ENCODE measurements at regions not wholly inside any gene's neighbourhood (a gene's known extent, or its start where the extent isn't known, plus 50 kb on each side); places are given as distances from the start of the nearest gene placed in this dataset.

DNA sequence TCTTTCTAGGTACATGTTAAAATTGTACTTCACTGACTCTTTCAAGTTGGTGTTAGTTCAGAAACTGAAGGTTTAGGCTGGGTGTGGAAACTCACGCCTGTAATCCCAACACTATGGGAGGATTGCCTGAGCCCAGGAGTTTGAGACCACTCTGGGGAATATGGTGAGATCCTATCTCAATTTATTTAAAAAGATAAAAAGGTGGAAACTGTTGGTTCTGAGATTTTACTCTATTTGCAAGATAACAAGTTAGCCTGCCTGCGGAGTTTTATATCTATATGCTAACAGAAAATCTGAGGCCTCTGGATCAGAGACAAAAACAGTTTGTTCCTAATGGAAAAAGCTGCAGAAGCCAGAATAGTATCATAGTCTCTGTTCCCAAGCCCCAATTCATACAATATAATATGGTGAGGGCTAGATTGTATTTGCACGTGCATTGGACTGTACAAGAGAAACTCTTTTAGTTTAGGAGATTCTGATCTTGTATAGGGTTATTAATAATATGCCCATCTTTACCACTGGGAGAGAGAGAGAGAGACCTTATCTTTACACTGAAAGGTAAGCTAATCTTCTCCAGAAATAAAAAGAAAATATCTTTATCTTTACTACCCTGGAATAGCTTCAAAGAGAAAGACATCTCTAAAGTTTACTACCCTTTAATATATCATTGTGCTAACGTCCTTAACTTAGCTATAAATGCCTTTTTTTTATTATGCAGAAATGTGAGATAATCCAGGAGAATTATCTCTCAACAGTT, 1267.6 kb downstream of the OTOL1 start:
- H3K27me3 ChIP-seq (replicated peaks; ENCODE audit: control insufficient read depth, insufficient read depth, low read length), result no peaks in the 10 kb centered on the region
- ChIA-PET POLR2A (no interaction called here), CTCF (no interaction called here)
- H3K36me3 Mint-ChIP-seq (ENCODE audit: insufficient read depth, unreplicated experiment), result no peaks in the 10 kb centered on the region
- H3K27ac Mint-ChIP-seq (ENCODE audit: unreplicated experiment), result no peak overlapping the region
- no peaks in the 10 kb centered on the region for H3K27me3 Mint-ChIP-seq (ENCODE audit: insufficient read depth, unreplicated experiment)
- no peak overlapping the region for H3K4me3 ChIP-seq (ENCODE audit: low read depth, low read length)
- no peaks in the 10 kb centered on the region for H3K4me1 ChIP-seq
- intact Hi-C loops (cut with micrococcal nuclease; ENCODE audit: unreplicated experiment), result loop anchor here (1.0 kb wide), 1 partner anchor 11 kb away; no protein-coding TSS in a partner anchor
- H3K9me3 Mint-ChIP-seq (ENCODE audit: unreplicated experiment), result peaks cover 18% of the 10 kb centered on the region
- no peaks in the 10 kb centered on the region for H3K36me3 ChIP-seq (ENCODE audit: control insufficient read depth, insufficient read depth, low read length)
- no peak for DNase-seq
- TF ChIP-seq, protein P1, sequence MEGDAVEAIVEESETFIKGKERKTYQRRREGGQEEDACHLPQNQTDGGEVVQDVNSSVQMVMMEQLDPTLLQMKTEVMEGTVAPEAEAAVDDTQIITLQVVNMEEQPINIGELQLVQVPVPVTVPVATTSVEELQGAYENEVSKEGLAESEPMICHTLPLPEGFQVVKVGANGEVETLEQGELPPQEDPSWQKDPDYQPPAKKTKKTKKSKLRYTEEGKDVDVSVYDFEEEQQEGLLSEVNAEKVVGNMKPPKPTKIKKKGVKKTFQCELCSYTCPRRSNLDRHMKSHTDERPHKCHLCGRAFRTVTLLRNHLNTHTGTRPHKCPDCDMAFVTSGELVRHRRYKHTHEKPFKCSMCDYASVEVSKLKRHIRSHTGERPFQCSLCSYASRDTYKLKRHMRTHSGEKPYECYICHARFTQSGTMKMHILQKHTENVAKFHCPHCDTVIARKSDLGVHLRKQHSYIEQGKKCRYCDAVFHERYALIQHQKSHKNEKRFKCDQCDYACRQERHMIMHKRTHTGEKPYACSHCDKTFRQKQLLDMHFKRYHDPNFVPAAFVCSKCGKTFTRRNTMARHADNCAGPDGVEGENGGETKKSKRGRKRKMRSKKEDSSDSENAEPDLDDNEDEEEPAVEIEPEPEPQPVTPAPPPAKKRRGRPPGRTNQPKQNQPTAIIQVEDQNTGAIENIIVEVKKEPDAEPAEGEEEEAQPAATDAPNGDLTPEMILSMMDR (IDR thresholded peaks at IDR 0.05; ENCODE audit: insufficient read depth in 1 of 2, low read depth in 1 of 2, low read length in 1 of 2, severe bottlenecking in 1 of 2, unreplicated experiment in 1 of 2), result no peak
- H3K4me1 Mint-ChIP-seq (ENCODE audit: low read depth, unreplicated experiment), result no peaks in the 10 kb centered on the region
- BruUV-seq (replicated peaks), result no TSS peak
- H3K9me3 ChIP-seq, result 0 out of 2 replicates have a peak, but pooled peaks cover 3% of the 10 kb centered on the region
- no peak overlapping the region for H3K4me3 Mint-ChIP-seq (ENCODE audit: unreplicated experiment)

DNA sequence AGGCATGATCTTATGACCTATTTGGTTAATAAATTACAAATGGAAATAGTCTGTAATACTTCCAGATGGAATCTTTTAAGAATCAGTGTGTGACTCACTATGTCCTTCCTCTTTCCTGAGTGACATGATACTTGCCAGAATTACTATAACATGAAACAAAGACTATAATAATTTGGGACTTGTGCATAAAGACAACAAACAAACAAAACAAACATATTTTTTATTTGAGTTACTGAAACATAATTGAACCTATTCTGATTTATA, 1268.1 kb downstream of the OTOL1 start:
- no peak overlapping the region for H3K4me3 ChIP-seq (ENCODE audit: low read depth, low read length)
- CTCF ChIA-PET, result no interaction called here
- POLR2A ChIA-PET, result no interaction called here
- H3K27me3 Mint-ChIP-seq (ENCODE audit: insufficient read depth, unreplicated experiment), result no peaks in the 10 kb centered on the region
- intact Hi-C loops (cut with micrococcal nuclease; ENCODE audit: unreplicated experiment), result loop anchor here (1.0 kb wide), 1 partner anchor 11 kb away; no protein-coding TSS in a partner anchor
- peaks cover 18% of the 10 kb centered on the region for H3K9me3 Mint-ChIP-seq (ENCODE audit: unreplicated experiment)
- no peak overlapping the region for H3K27ac Mint-ChIP-seq (ENCODE audit: unreplicated experiment)
- no peaks in the 10 kb centered on the region for H3K36me3 Mint-ChIP-seq (ENCODE audit: insufficient read depth, unreplicated experiment)
- no peak overlapping the region for H3K4me3 Mint-ChIP-seq (ENCODE audit: unreplicated experiment)
- H3K9me3 ChIP-seq, result 0 out of 2 replicates have a peak, but pooled peaks cover 3% of the 10 kb centered on the region
- no peaks in the 10 kb centered on the region for H3K27me3 ChIP-seq (replicated peaks; ENCODE audit: control insufficient read depth, insufficient read depth, low read length)
- no peak for DNase-seq
- TF ChIP-seq, protein P1 (IDR thresholded peaks at IDR 0.05; ENCODE audit: insufficient read depth in 1 of 2, low read depth in 1 of 2, low read length in 1 of 2, severe bottlenecking in 1 of 2, unreplicated experiment in 1 of 2), result no peak
- BruUV-seq (replicated peaks), result no TSS peak
- no peaks in the 10 kb centered on the region for H3K4me1 ChIP-seq
- no peaks in the 10 kb centered on the region for H3K4me1 Mint-ChIP-seq (ENCODE audit: low read depth, unreplicated experiment)
- no peaks in the 10 kb centered on the region for H3K36me3 ChIP-seq (ENCODE audit: control insufficient read depth, insufficient read depth, low read length)

DNA sequence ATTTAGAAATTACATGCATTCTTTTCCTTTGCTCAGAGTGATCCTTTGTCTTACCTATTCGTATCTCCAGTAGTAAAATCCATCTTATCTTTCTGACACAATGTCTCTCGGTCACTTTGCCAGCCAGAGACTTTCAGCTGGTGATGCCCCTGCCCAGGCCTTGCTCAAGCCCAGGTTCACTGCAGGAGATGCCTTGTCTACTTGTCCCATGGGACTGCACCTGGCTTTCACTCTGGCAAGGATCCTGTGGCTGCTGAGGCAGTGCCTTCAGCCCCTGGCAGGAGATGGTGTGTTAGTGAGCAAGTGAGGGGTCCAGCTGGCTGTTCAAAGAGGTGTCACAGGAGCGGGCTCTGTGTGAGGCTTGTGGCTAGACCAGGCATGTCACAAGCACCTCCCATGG, 1268.9 kb downstream of the OTOL1 start:
- no peak overlapping the region for H3K4me3 ChIP-seq (ENCODE audit: low read depth, low read length)
- Mint-ChIP-seq H3K36me3 (ENCODE audit: insufficient read depth, unreplicated experiment) (no peaks in the 10 kb centered on the region), H3K4me3 (ENCODE audit: unreplicated experiment) (no peak overlapping the region), H3K27ac (ENCODE audit: unreplicated experiment) (no peak overlapping the region), H3K9me3 (ENCODE audit: unreplicated experiment) (peaks cover 18% of the 10 kb centered on the region), H3K27me3 (ENCODE audit: insufficient read depth, unreplicated experiment) (no peaks in the 10 kb centered on the region), H3K4me1 (ENCODE audit: low read depth, unreplicated experiment) (no peaks in the 10 kb centered on the region)
- ChIA-PET POLR2A (no interaction called here), CTCF (no interaction called here)
- no peaks in the 10 kb centered on the region for H3K27me3 ChIP-seq (replicated peaks; ENCODE audit: control insufficient read depth, insufficient read depth, low read length)
- H3K9me3 ChIP-seq, result 0 out of 2 replicates have a peak, but pooled peaks cover 3% of the 10 kb centered on the region
- no peaks in the 10 kb centered on the region for H3K36me3 ChIP-seq (ENCODE audit: control insufficient read depth, insufficient read depth, low read length)
- TF ChIP-seq, protein P1 (IDR thresholded peaks at IDR 0.05; ENCODE audit: insufficient read depth in 1 of 2, low read depth in 1 of 2, low read length in 1 of 2, severe bottlenecking in 1 of 2, unreplicated experiment in 1 of 2), result no peak
- no peaks in the 10 kb centered on the region for H3K4me1 ChIP-seq
- intact Hi-C loops (cut with micrococcal nuclease; ENCODE audit: unreplicated experiment), result no loop called here
- no peak for DNase-seq
- no TSS peak for BruUV-seq (replicated peaks)
